ENCODE measurements at regions not wholly inside any gene's neighbourhood (a gene's known extent, or its start where the extent isn't known, plus 50 kb on each side); places are given as distances from the start of the nearest gene placed in this dataset.

GRCh38 chr5:174301848-174302625, 256.5 kb downstream of the NSG2 start:
- no peaks in the 10 kb centered on the region for H3K36me3 Mint-ChIP-seq
- H3K27me3 Mint-ChIP-seq (ENCODE audit: low read depth) = peaks cover 52% of the 10 kb centered on the region
- H3K4me3 Mint-ChIP-seq = no peak overlapping the region
- H3K4me1 Mint-ChIP-seq = peaks cover 6% of the 10 kb centered on the region
- no peak overlapping the region for H3K27ac Mint-ChIP-seq
- no peak for TF ChIP-seq CTCF (IDR thresholded peaks at IDR 0.05; ENCODE audit: unreplicated experiment)
- H3K9me3 Mint-ChIP-seq = peaks cover 4% of the 10 kb centered on the region
- DNase-seq (ENCODE audit: low spot score in 2 of 2, unreplicated experiment in 2 of 2) = no peak

- peaks cover 3% of the 10 kb centered on the region for H3K9me3 Mint-ChIP-seq
- TF ChIP-seq CTCF (IDR thresholded peaks at IDR 0.05; ENCODE audit: unreplicated experiment) = no peak
- peaks cover 52% of the 10 kb centered on the region for H3K27me3 Mint-ChIP-seq (ENCODE audit: low read depth)
- H3K4me1 Mint-ChIP-seq = peaks cover 6% of the 10 kb centered on the region
- no peak overlapping the region for H3K4me3 Mint-ChIP-seq
- no peak for DNase-seq (ENCODE audit: low spot score in 2 of 2, unreplicated experiment in 2 of 2)
- no peaks in the 10 kb centered on the region for H3K36me3 Mint-ChIP-seq
- H3K27ac Mint-ChIP-seq = no peak overlapping the region
These were observed 257.5 kb downstream of the NSG2 start for GRCh38 chr5:174303035-174303434.

- no peaks in the 10 kb centered on the region for H3K36me3 Mint-ChIP-seq
- no peak for DNase-seq (ENCODE audit: low spot score in 2 of 2, unreplicated experiment in 2 of 2)
- H3K27ac Mint-ChIP-seq = no peak overlapping the region
These were observed 258.0 kb downstream of the NSG2 start for GRCh38 chr5:174303437-174304045.

GRCh38 chr5:174305241-174305681, 259.8 kb downstream of the NSG2 start:
- Mint-ChIP-seq H3K36me3 (no peaks in the 10 kb centered on the region), H3K27ac (no peak overlapping the region), H3K4me1 (peaks cover 6% of the 10 kb centered on the region), H3K9me3 (no peaks in the 10 kb centered on the region), H3K4me3 (no peak overlapping the region), H3K27me3 (ENCODE audit: low read depth) (peaks cover 36% of the 10 kb centered on the region)
- no peak for TF ChIP-seq CTCF (IDR thresholded peaks at IDR 0.05; ENCODE audit: unreplicated experiment)
- DNase-seq (ENCODE audit: low spot score in 2 of 2, unreplicated experiment in 2 of 2) = no peak

More at GRCh38 chr5:174303437-174304045, 258.0 kb downstream of the NSG2 start:
- H3K4me3 Mint-ChIP-seq = no peak overlapping the region
- H3K9me3 Mint-ChIP-seq = no peaks in the 10 kb centered on the region
- H3K27me3 Mint-ChIP-seq (ENCODE audit: low read depth) = peaks cover 51% of the 10 kb centered on the region
- TF ChIP-seq CTCF (IDR thresholded peaks at IDR 0.05; ENCODE audit: unreplicated experiment) = no peak
- peaks cover 6% of the 10 kb centered on the region for H3K4me1 Mint-ChIP-seq

GRCh38 chr5:174306345-174307030, 261.0 kb downstream of the NSG2 start:
- H3K9me3 Mint-ChIP-seq = no peaks in the 10 kb centered on the region
- no peak overlapping the region for H3K27ac Mint-ChIP-seq
- no peak for TF ChIP-seq CTCF (IDR thresholded peaks at IDR 0.05; ENCODE audit: unreplicated experiment)
- H3K4me3 Mint-ChIP-seq = no peak overlapping the region
- H3K27me3 Mint-ChIP-seq (ENCODE audit: low read depth) = peaks cover 35% of the 10 kb centered on the region
- DNase-seq (ENCODE audit: low spot score in 2 of 2, unreplicated experiment in 2 of 2) = no peak
- H3K36me3 Mint-ChIP-seq = no peaks in the 10 kb centered on the region
- peaks cover 3% of the 10 kb centered on the region for H3K4me1 Mint-ChIP-seq
